ENCODE measurements at regions not wholly inside any gene's neighbourhood (a gene's known extent, or its start where the extent isn't known, plus 50 kb on each side); places are given as distances from the start of the nearest gene placed in this dataset.
"Not testable (repeated sequence)": the region's sequence is repeated elsewhere in the genome, so short reads cannot be mapped to it uniquely, and the experiment has no call there.

DNA sequence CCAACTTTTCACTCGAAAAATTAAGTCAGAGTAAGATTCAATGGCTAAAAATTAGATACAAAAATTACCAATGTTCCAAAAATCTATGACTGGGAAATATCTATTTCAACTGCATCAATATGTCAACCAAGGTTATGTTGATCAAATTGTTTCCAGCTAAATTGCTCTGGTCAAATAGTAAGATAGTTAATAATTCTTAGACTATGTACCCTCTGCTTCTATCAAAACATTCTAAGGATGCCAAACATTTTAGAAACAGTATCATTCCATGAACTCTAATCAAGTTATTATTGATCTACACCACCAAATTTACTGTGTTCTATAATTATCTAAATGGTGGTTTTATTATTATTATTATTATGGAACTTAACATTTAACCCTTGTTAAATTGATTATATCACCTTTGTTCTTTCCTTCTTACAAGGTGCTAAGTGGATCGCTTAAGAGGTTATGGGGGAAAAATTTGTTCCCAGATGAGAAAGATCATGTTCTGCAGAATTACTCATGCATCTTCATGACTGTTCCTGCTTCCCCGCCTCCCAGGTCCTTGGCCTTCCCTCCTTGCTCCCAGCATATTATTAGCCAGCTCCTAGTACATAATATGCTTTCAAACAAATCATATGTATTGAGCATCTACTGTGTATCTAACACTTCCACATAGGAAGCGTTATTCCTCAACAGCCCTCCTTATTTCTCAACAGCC lies 240.5 kb upstream of the KRR1 start:
- no peak for DNase-seq (ENCODE audit: low spot score)
- intact Hi-C loops (cut with DNase I), result loop anchor here in 1 of 2 donors (10.0 kb wide), 1 partner anchor 1727 kb away; no protein-coding TSS in a partner anchor

DNA sequence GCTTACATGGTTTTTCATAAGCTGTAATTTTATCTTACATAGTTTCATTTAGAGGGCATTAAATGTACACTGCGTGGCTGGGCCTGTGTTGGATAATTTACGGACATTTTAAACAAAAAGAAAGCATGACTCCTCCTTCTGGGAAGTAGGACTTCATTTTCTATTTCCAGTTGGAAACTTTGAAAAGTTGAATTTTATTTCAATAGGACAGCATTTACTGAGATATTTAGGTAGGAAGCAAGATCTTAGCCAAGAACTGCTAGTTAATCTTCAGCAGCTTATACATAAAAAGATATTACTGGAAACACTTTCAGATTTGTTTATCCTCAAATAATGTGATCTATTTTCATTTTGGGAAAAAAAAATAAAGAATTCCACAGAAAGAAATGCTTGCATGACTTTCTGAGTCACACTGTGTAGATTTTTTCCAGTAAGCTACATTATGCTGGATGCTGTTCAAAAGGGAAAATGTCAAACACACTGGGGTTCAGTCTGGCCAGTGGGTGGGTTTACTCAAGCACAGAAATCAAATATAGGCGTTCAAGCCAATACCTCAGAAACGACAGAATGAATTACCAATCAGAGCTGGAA lies 239.4 kb upstream of the KRR1 start:
- intact Hi-C loops (cut with DNase I), result loop anchor here in 1 of 2 donors (10.0 kb wide), 1 partner anchor 1726 kb away; no protein-coding TSS in a partner anchor
- DNase-seq (ENCODE audit: low spot score), result no peak

DNA sequence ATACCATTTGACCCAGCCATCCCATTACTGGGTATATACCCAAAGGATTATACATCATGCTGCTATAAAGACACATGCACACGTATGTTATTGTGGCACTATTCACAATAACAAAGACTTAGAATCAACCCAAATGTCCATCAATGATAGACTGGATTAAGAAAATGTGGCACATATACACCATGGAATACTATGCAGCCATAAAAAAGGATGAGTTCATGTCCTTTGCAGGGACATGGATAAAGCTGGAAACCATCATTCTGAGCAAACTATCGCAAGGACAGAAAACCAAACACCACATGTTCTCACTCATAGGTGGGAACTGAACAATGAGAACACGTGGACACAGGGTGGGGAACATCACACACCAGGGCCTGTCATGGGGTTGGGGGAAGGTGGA lies 237.6 kb upstream of the KRR1 start:
- intact Hi-C loops (cut with DNase I); DNase-seq (ENCODE audit: low spot score): not testable (repeated sequence)

DNA sequence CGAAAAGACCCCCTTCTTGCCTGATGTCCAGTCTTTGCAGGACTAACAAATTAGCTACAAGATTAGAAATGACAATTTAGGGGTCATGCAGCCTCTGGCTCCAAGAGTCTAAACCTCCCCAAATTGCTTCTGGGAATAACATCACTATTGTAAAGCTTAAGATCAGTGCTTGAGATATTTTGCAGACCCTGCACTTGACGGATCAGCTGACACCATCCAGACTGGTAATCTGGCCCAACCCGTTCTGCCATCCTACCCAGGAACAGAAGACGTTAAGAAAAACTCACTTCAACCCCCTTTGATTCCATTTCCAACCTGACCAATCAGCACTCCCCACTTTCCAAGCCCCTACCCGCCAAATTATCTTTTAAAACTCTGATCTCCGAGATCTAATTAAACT lies 236.7 kb upstream of the KRR1 start:
- no peak for DNase-seq (ENCODE audit: low spot score)

DNA sequence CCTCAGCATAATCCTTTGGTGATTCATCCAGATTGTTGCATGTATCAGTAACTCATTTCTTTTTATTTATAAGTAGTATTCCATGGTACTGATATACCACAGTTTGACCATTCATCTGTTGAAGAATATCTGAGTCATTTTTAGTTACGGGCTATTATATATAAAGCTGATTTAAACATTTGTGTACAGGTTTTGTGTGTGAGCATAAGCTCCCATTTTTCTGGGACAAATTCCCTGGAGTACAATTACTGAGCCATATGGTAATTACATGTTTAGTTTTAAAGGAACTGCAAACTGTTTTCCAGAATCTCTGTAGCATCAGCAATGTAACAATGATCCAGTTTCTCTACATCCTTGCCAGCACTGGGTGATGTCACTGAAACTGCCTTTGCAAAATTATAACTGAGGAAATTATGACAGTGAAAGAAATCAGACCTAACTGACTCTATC lies 236.2 kb upstream of the KRR1 start:
- intact Hi-C loops (cut with DNase I), result no loop called here
- no peak for DNase-seq (ENCODE audit: low spot score)

More for the DNA sequence above, 236.7 kb upstream of the KRR1 start:
- intact Hi-C loops (cut with DNase I), result no loop called here

DNA sequence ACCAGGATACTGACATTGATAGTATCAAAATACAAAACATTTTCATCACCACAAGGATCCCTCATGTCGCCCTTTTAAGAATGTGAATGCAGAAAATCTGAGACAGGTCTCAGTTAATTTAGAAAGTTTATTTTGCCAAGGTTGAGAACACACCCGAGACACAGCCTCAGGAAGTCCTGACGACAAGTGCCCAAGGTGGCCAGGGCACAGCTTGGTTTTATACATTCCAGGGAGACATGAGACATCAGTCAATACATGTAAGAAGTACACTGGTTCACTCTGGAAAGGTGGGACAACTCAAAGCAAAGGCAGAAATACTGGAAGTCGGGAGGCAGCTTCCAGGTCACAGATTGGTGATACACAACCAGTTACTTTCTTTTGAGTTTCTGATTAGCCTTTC lies 235.2 kb upstream of the KRR1 start:
- intact Hi-C loops (cut with DNase I), result no loop called here

DNA sequence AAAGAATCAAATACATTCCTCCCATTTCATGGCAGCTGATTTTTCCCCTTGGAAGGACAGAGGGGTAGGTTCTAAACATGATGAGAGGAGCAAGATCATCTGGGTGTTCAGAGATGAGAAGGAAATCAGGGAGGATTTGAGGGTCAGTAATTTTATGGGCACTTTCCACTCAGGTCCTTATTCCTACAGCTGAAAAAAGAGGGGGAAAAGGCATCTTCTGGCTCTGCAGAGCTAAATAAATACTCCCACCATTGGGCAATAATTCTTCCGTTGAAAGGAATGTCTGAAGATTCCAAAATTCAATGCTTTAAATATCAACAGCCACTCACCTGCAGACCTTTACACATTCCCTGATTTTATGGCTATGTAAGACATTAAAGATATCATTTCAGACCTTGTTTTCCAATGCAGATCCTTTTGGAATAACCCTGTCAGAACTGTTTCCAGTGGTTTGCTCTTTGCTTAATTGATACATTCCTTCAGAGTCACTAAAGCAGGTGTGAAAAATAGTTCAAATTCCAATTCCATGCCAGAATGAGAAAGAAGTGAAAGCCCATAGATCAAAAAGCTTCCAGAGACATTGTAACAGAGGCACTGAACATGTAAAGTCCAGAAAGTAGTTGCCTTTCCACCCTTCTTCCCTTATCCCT lies 233.3 kb upstream of the KRR1 start:
- intact Hi-C loops (cut with DNase I), result no loop called here
- DNase-seq (ENCODE audit: low spot score), result no peak

More for the DNA sequence above, 235.2 kb upstream of the KRR1 start:
- DNase-seq (ENCODE audit: low spot score), result no peak

DNA sequence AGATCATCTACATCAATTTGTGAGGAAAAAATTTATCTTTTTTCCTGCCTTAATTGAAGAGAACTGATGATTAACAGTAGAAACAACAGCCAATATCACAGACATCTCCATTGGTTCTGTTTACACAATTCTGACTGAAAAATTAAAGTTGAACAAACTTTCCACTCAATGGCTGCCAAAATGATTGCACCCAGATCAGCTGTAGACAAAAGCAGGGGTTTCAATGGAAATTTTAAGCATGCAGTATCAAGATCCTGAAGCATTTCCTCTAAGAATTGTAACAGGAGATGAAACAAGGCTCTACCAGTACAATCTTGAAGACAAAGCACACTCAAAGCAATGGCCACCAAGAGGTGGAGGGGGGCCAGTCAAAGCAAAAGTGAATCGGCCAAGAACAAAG lies 231.6 kb upstream of the KRR1 start:
- intact Hi-C loops (cut with DNase I), result no loop called here
- DNase-seq (ENCODE audit: low spot score), result no peak

DNA sequence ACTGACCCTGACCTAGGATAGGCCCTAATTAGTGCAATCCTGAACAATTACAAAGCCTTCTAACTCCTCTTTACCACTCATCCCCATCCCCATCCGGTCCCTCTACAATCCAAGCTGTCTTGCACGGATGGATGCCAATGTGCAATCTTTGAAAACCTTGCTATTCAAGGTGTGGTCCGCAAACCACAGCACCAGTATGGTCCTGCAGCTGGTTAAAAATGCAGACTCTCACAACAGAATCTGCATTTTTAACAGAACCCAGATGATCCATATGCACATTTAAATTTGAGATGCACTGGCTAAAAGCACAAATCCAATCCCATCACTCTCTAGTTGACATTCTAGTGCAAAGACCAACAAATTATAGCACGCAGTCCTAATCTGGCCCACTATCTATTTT lies 230.6 kb upstream of the KRR1 start:
- intact Hi-C loops (cut with DNase I), result no loop called here
- DNase-seq (ENCODE audit: low spot score), result no peak

DNA sequence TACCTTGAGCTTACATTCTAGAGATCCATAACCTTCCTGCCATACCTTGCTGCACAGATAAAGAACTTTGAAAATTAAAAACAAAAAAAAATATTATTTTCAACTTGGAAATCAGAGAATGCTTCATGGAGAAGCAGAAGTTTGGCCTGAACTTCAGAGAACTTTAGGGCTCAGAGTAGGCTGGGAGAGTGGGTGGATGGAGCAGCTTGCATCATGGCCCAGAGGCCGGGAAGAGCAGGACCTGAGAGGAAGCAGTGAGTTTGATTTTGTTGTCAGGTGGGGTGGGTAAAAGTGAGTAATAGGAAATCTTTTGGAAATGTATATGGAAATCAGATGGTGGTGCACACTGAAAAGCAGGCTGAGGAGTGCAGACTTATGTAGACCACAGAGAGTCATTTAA lies 228.5 kb upstream of the KRR1 start:
- DNase-seq (ENCODE audit: low spot score), result no peak
- intact Hi-C loops (cut with DNase I), result no loop called here

DNA sequence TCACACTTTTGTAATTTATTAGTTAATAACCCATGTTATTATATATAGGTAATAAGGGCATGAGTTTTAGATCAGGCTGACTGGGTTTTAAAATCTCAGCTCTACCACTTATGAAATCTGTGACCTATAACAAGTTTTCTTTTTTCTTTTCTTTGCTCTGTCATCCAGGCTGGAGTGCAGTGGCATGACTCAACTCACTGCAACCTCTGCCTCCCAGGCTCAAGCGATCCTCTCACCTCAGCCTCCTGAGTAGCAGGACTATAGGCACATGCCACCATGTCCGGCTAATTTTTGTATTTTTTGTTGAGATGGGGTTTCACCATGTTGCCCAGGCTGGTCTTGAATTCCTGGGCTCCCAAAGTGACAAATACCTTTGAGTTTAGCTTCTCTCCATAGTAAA lies 227.7 kb upstream of the KRR1 start:
- intact Hi-C loops (cut with DNase I); DNase-seq (ENCODE audit: low spot score): not testable (repeated sequence)

DNA sequence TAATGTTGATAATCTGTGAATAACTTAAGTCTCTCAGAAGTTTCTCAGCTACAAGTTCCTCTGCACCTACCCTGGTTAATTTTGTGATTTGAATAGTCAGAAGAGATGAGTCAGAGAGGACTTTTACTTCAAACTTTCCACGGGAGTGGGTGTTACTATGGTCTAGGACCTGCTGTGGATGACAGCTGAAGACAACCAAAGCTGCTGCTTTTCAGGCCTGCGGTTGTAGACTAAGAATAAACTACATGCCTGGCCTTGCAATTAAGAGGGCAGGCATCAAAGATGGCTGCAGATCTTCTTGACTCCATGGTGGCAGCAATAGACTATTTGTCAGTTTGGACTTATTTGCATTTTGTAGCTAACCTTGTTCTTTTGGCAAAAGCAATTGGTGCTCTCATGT lies 227.1 kb upstream of the KRR1 start:
- no peak for DNase-seq (ENCODE audit: low spot score)
- intact Hi-C loops (cut with DNase I), result no loop called here

DNA sequence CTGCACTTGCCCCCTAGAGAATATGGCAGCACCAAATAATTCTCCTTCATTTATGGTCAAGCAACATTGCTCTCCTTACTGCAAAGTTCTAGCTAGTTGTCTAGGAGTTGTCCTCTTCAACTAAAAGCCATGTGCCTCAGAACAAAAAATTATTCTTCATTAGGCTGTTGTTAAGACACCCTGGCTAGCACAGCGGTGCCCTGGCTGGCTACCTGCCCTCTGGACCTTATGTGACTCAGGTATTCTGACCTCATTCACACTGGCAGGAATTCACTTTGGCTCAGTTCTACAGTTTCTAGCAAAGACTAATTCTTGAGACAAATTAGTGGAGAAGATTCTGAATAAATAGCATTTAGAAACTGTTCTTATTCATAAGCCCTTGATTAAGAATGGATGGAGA lies 224.4 kb upstream of the KRR1 start:
- intact Hi-C loops (cut with DNase I), result no loop called here

DNA sequence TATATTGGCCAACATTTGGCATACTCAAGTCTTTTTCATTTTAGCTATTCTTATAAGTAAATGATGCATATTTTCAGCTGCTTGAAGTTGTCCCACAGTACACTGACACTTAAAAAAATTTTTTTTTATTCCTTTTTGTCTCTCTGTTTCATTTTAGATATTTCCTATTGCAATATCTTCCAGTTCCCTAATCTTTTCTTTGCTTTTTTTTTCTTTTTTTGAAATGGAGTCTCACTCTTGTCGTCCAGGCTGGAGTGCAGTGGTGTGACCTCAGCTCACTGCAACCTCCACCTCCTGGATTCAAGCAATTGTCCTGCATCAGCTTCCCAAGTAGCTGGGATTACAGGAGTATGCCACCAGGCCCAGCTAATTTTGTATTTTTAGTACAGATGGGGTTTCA lies 217.4 kb upstream of the KRR1 start:
- DNase-seq (ENCODE audit: low spot score), result no peak
- intact Hi-C loops (cut with DNase I), result no loop called here

More for the DNA sequence above, 224.4 kb upstream of the KRR1 start:
- no peak for DNase-seq (ENCODE audit: low spot score)

DNA sequence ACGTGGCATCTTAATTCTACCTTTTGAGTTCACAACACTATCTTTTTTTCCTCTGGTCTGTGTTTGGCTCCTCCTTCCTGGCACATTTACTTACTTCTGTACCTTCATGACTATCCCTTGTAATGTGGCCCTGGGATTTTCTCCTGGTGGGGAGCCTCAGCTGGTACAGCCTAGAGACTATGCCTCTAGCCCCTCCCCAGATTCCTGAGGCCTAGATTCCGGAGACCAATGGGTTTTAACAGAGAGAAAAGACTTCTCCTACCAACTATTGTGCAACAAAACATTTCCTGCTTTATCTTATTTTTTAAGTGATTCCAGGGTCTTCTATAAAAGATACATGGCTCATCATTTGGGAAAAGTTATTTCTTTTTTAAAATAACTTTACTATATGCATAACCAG lies 216.2 kb upstream of the KRR1 start:
- intact Hi-C loops (cut with DNase I), result no loop called here
- no peak for DNase-seq (ENCODE audit: low spot score)

DNA sequence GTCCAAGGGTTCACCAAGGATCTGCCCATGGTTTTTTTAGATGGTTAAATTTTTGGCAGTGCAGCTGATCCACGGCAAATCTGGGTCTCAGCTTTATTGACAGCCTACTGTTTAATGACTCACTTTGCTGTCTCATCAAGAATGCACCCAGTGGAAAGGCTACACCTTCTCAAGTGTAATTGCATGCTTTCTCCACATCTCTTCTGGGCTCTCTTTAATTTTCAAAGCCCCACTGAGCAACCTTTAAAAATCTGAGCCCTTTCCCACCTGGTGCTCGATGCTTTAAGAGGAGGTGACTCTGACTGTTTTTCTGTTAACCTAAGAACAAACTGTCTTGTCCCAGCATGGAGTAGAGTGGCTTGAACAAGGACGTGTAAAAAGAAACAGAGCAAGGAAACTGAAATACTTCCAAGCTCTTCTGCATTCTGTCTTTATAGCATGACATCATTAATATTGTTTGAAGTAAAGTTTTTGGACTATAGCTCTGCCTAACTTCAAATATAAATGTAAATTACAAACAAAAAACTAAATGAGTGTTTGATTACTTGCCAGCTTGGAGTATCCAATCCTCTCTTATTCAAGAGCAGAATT lies 214.2 kb upstream of the KRR1 start:
- intact Hi-C loops (cut with DNase I), result no loop called here
- no peak for DNase-seq (ENCODE audit: low spot score)

DNA sequence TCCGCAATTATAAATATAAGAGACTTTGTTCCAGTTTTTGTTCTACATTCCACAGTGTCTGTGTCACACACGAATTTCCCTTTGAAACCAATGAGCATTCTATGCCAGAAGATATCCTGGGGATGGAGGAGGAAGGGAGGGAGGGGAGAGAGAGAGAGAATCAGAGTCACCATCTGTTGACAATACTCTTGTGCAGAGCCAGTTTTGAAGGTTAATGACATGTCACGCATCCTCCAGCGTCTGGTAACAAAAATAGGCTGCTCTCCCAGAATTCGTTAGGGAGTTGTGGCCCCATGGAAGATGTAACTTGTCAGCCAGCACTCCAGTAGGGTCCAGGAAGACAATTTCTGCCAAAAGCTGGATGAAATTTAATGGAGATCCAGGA lies 213.5 kb upstream of the KRR1 start:
- intact Hi-C loops (cut with DNase I), result no loop called here
- DNase-seq (ENCODE audit: low spot score), result no peak

DNA sequence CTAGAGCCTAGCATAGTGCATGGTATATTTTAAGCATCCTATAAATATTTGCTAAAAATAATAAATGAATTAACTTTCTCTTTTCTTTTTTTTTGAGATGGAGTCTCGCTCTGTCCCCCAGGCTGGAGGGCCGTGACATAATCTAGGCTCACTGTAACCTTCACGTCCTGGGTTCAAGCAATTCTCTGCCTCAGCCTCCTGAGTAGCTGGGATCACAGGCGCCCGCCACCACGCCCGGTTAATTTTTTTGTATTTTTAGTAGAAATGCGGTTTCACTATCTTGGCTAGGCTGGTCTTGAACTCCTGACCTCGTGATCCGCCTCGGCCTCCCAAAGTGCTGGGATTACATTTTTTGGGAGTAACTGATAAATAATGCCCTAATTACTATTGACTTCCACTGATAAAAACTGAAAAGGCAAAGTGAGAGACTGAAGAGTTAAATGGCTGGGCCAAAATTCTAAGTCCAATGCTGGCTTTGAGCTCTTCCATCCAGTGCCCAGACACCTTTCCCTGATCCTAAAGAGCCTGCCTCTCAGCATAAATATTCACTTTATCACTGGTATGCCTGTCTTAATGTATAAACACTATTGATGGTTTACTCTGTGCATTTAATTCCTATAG lies 213.0 kb upstream of the KRR1 start:
- intact Hi-C loops (cut with DNase I), result no loop called here
- DNase-seq (ENCODE audit: low spot score), result no peak

DNA sequence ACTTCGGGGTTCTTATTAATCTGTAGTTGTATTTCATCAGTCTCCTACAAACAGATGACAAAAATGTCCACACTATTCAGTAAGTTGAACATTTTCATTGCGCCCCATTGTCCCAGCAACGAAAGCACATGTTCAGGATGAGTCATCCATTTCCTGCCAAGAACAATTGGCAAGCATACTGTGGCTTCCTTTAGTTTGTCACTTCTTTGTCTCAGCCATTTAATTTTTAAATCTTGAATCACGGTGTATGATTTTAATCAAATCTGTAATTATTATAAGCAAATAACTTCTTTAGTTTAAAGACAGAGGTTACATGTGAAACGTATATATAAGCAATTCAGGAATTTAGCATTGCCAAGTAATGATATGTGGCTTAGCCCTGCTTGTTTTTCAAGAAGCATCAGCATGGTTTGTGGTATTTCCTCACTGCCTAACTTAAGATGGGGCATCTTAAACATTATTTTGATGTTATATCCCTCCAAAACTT lies 211.3 kb upstream of the KRR1 start:
- intact Hi-C loops (cut with DNase I), result no loop called here
- DNase-seq (ENCODE audit: low spot score), result no peak

DNA sequence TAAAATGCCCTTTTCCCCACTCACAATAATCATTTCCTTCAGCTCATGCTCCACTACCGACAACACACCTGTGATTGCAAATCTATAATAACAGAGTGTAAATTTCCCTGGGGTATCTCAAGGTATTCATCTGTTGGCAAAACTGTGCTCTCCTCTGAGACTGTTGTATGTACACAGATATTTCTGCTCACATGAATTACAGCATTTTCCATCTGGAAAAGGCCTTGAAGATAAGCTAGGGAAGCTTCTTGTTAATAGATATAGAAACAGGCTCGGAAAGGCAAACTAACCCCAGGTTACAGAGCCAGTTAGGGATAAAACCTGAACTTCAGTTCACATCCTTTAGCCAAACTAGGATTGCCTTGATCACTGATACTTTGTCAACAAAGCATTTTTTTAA lies 210.4 kb upstream of the KRR1 start:
- intact Hi-C loops (cut with DNase I), result no loop called here
- no peak for DNase-seq (ENCODE audit: low spot score)

Measured in posterior vena cava (tissue), 2 donors.